GM10248 (cell line): ENCODE measurements at regions not wholly inside any gene's neighbourhood (a gene's known extent, or its start where the extent isn't known, plus 50 kb on each side); places are given as distances from the start of the nearest gene placed in this dataset.

Experiments used
- CTCF ChIA-PET: fragments of 300-600 bp; sonication (Branson Sonifier 250); formaldehyde crosslinking; extraction: SDS; loops from one replicate; lab custom pipeline; 2021; ENCODE audit warnings: antibody characterized with exemption; lab: Yijun Ruan, JAX
- POLR2A ChIA-PET: fragments of 350-650 bp; sonication (Branson Sonifier 250); formaldehyde crosslinking; extraction: SDS; loops from one replicate; lab custom pipeline; 2020; ENCODE audit warnings: antibody characterized with exemption; lab: Yijun Ruan, JAX
- DNase-seq: peaks from one replicate; pipeline ENCODE4 v3.0.0; 2012; ENCODE audit errors: extremely low spot score
- TF ChIP-seq, protein P1 (sequence below): IDR thresholded peaks from 2 replicates; pipeline ENCODE4 v1.5.1; 2012; ENCODE audit warnings: mild to moderate bottlenecking, low read depth; ENCODE audit errors: extremely low read depth, missing control alignments, control extremely low read depth

DNA sequence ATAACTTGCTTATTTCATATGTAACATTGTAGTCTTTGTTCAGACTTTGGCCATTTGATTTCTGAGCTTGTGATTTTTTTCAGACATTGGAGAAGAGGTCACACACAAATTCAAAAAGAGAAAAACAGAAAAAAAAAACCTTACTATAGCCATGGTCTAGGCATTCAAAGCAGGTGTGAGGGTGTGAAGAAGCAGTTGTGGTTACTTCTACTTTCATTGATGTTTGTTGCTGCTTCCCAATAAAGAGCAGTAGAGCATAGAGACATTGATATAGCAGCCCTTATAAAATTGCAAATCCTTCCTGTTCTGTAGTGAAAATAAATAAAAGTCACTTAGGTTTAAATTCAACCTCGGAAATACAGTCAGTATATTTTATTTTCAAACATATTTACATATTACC is 671.6 kb downstream of the GRXCR1 start:
- TF ChIP-seq, protein P1, sequence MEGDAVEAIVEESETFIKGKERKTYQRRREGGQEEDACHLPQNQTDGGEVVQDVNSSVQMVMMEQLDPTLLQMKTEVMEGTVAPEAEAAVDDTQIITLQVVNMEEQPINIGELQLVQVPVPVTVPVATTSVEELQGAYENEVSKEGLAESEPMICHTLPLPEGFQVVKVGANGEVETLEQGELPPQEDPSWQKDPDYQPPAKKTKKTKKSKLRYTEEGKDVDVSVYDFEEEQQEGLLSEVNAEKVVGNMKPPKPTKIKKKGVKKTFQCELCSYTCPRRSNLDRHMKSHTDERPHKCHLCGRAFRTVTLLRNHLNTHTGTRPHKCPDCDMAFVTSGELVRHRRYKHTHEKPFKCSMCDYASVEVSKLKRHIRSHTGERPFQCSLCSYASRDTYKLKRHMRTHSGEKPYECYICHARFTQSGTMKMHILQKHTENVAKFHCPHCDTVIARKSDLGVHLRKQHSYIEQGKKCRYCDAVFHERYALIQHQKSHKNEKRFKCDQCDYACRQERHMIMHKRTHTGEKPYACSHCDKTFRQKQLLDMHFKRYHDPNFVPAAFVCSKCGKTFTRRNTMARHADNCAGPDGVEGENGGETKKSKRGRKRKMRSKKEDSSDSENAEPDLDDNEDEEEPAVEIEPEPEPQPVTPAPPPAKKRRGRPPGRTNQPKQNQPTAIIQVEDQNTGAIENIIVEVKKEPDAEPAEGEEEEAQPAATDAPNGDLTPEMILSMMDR = no peak
- CTCF ChIA-PET = no interaction called here
- DNase-seq = no peak
- POLR2A ChIA-PET = no interaction called here

DNA sequence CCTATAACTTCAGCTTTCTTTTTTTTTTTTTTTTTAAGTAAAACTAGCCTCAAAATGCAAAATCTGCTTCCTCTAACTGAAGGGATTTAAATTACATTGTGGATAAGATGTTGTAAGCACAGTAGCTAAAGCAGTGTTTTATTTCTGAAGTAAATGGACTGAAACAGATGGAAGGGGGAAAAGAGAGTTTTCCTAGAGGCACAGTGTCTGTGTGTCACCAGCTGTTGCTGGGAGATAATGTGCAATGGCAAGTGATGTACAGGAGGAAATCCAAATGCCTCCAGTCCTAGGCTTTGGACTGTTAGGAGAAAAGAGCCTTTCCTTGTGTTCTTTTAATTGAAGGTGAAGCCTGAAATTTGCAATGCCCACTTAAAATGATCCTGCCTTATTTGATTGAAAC is 672.1 kb downstream of the GRXCR1 start:
- CTCF ChIA-PET = no interaction called here
- POLR2A ChIA-PET = no interaction called here
- TF ChIP-seq, protein P1 = no peak
- no peak for DNase-seq

DNA sequence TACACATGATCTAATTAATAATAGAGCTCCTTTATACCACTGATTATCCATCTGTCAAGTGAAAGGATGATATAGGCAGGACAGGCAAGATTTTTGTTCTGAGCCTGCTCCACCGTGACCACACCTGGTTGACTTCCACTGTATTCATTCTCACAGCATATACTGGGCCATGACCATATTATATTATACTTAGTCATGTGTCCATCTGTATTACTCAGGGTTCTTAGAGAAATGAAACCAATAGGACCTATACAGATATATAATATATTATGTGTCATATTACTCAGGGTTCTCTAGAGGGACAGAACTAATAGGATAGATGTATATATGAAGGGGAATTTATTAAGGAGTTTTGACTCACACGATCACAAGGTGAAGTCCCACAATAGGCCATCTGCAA is 675.1 kb downstream of the GRXCR1 start:
- DNase-seq = no peak
- ChIA-PET POLR2A (no interaction called here), CTCF (no interaction called here)
- TF ChIP-seq, protein P1 = no peak

DNA sequence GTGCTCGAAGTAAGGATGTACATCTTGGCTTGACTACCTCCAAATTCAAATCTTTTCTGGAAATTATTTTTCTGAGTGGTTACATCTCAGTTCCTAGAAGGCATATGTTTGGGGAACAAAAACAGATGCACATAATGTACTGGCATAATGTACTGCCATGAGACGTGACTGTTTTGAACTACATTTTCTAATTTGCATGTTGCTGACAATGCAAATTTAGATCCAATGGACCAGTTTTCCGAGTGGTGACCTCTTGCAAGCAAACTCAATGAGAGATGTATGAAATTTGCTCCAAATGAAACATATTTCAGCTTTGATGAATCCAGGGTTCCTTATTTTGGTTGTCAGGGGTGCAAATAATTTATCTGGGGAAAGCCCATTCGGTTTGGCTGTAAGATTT is 694.3 kb downstream of the GRXCR1 start:
- TF ChIP-seq, protein P1 = no peak
- ChIA-PET POLR2A (no interaction called here), CTCF (interaction anchor here (1.0 kb wide), 1 partner anchor 18 kb away, joined by 3 read pairs; no protein-coding TSS in a partner anchor)

DNA sequence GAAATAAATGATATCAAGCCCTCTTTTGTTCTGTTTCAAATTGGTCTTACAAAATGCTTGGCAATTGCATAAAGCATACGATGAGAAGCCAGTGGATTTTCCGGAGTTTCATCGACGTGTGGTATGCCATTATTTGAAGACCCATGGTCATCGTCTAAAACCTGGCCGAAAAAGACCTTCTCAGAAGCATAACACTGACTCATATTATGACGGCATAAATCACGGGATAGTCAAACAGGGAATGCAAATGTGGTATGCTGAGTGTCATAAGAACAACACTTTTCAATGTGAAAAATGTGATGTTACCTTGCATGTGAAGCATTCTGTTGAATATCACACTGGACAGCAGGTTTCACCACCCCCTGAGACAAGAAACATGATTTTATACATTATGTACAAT is 695.2 kb downstream of the GRXCR1 start:
- CTCF ChIA-PET = no interaction called here
- DNase-seq = no peak
- TF ChIP-seq, protein P1 = no peak

More for the DNA sequence above, 694.3 kb downstream of the GRXCR1 start:
- no peak for DNase-seq

DNA sequence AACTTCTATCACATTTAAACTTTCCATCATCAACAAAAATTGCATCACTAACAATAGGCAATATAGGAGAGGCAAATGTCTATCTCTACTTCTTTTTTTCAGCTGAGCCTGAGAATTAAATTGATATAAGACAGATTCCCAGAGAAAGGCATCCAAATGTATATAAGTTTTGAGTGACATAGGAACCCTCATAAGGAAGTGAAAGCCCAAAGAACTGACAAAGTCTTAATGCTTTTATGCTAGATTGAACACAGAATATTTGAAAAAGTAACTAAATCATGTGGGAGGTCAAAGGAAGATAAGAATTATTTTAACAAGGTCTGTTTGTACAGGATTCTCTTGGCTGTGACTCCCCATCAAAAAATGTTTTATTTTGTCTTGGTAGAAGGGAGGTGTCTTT is 714.9 kb downstream of the GRXCR1 start:
- CTCF ChIA-PET = no interaction called here
- DNase-seq = no peak
- TF ChIP-seq, protein P1 = no peak
- POLR2A ChIA-PET = no interaction called here

More for the DNA sequence above, 695.2 kb downstream of the GRXCR1 start:
- POLR2A ChIA-PET = no interaction called here
